B cell (primary cell): ENCODE measurements at regions not wholly inside any gene's neighbourhood (a gene's known extent, or its start where the extent isn't known, plus 50 kb on each side); places are given as distances from the start of the nearest gene placed in this dataset.

Experiments used
- ATAC-seq: fragments of 200-7000 bp; cut with Tn5 transposase; one replicate; pipeline ENCODE4 v1.10.0; 2021; ENCODE audit warnings: low read depth, mild to moderate bottlenecking, moderate number of reproducible peaks, moderate library complexity
- CTCF ChIA-PET: fragments of 350-600 bp; sonication (Branson Sonifier 250); formaldehyde crosslinking; loops from one replicate; lab custom pipeline; 2021; ENCODE audit warnings: antibody characterized with exemption, inconsistent platforms; lab: Charles Lee
- POLR2A ChIA-PET: fragments of 350-600 bp; sonication (Branson Sonifier 250); formaldehyde crosslinking; loops from one replicate; lab custom pipeline; 2021; ENCODE audit warnings: antibody characterized with exemption; lab: Charles Lee
- DNase-seq: peaks from one replicate; pipeline ENCODE4 v3.0.0; 2013
- H2AFZ ChIP-seq: 2 replicates; pipeline ENCODE4 v1.6.1; 2012; ENCODE audit warnings: mild to moderate bottlenecking, low read depth, low read length; ENCODE audit not compliant: insufficient read depth, poor library complexity, severe bottlenecking
- H3K27ac ChIP-seq, 2 donors: 1 replicate in 1 of 2; 2 replicates in 1 of 2; pipeline ENCODE4 v1.5.1; 2012 to 2013; ENCODE audit warnings: low read length in 2 of 2, mild to moderate bottlenecking in 2 of 2, moderate library complexity in 1 of 2
- H3K27me3 ChIP-seq, 4 experiments: fragments of 200-600 bp in 1 of 4; sonication (generic) in 1 of 4; replicated peaks in 1 of 4; 1 replicate in 2 of 4; 2 replicates in 2 of 4; pipeline versions ENCODE4 v1.6.1 to v1.7.0; 2013 to 2016; ENCODE audit warnings: low read length in 3 of 4, mild to moderate bottlenecking in 2 of 4, mixed read lengths in 1 of 4, moderate library complexity in 1 of 4; ENCODE audit not compliant: insufficient read depth in 4 of 4, control insufficient read depth in 3 of 4; ENCODE audit errors: control extremely low read depth in 1 of 4
- H3K36me3 ChIP-seq, 2 experiments: replicated peaks in 1 of 2; 1 replicate in 1 of 2; 2 replicates in 1 of 2; pipeline versions ENCODE4 v1.6.1 to v1.7.1; 2013; ENCODE audit warnings: low read length in 1 of 2; ENCODE audit not compliant: insufficient read depth in 2 of 2, control insufficient read depth in 1 of 2; ENCODE audit errors: control extremely low read depth in 1 of 2, extremely low read depth in 1 of 2
- H3K4me1 ChIP-seq, 2 donors: fragments of 200-600 bp in 1 of 2; sonication (generic) in 1 of 2; 1 replicate in 1 of 2; 2 replicates in 1 of 2; pipeline versions ENCODE4 v1.5.1 to v1.6.1; 2013 to 2017; ENCODE audit warnings: low read length in 2 of 2; ENCODE audit not compliant: control insufficient read depth in 2 of 2, insufficient read depth in 2 of 2
- H3K4me2 ChIP-seq: replicated peaks from 2 replicates; pipeline ENCODE3; 2012; ENCODE audit warnings: mild to moderate bottlenecking, low read depth, low read length; ENCODE audit not compliant: poor library complexity, severe bottlenecking
- H3K4me3 ChIP-seq, 5 experiments: fragments of 200-600 bp in 1 of 5; sonication (generic) in 1 of 5; 1 replicate in 3 of 5; 2 replicates in 2 of 5; pipeline versions ENCODE4 v1.5.1 to v1.7.0; 2011 to 2016; ENCODE audit warnings: low read length in 4 of 5, mild to moderate bottlenecking in 4 of 5, low read depth in 2 of 5, control low read depth in 1 of 5, moderate library complexity in 1 of 5; ENCODE audit not compliant: insufficient read depth in 1 of 5; ENCODE audit errors: control extremely low read depth in 1 of 5, extremely low read depth in 1 of 5
- H3K79me2 ChIP-seq: fragments of 200-600 bp; sonication (generic); one replicate; pipeline ENCODE4 v1.6.0; 2016; ENCODE audit warnings: low read length; ENCODE audit not compliant: control insufficient read depth, insufficient read depth
- H3K9ac ChIP-seq: fragments of 200-600 bp; sonication (generic); 2 replicates; pipeline ENCODE4 v1.6.1; 2017; ENCODE audit warnings: mild to moderate bottlenecking, low read length, moderate library complexity
- H3K9me3 ChIP-seq, 3 donors: one replicate each; pipeline versions ENCODE4 v1.6.1 to v1.7.1; 2013; ENCODE audit warnings: low read length in 2 of 3; ENCODE audit not compliant: control insufficient read depth in 2 of 3, insufficient read depth in 1 of 3; ENCODE audit errors: control extremely low read depth in 1 of 3
- H4K20me1 ChIP-seq: 2 replicates; pipeline ENCODE4 v1.6.0; 2012; ENCODE audit warnings: mild to moderate bottlenecking, low read length; ENCODE audit not compliant: insufficient read depth, control insufficient read depth, poor library complexity, severe bottlenecking
- H3K27ac Mint-ChIP-seq: one replicate; pipeline ENCODE4 v1.8.0; 2021; ENCODE audit warnings: mixed read lengths
- H3K27me3 Mint-ChIP-seq: one replicate; pipeline ENCODE4 v1.8.0; 2021; ENCODE audit warnings: mixed read lengths
- H3K4me1 Mint-ChIP-seq: one replicate; pipeline ENCODE4 v1.8.0; 2021; ENCODE audit warnings: mixed read lengths
- H3K4me3 Mint-ChIP-seq: one replicate; pipeline ENCODE4 v1.8.0; 2021; ENCODE audit warnings: mixed read lengths
- H3K9me3 Mint-ChIP-seq: one replicate; pipeline ENCODE4 v1.8.0; 2022; ENCODE audit warnings: mixed read lengths; ENCODE audit not compliant: insufficient read depth
- CTCF ChIP-seq: fragments of 200-600 bp; IDR thresholded peaks from one replicate; pipeline ENCODE4 v1.8.0; 2022; ENCODE audit warnings: antibody characterized with exemption, mild to moderate bottlenecking
- EZH2 ChIP-seq: IDR thresholded peaks from 2 replicates; pipeline ENCODE4 v1.6.1; 2012; ENCODE audit warnings: borderline replicate concordance, low read depth, mild to moderate bottlenecking, moderate library complexity, low read length; ENCODE audit not compliant: insufficient read depth, poor library complexity, severe bottlenecking
- WGBS: methylation state at CpG from one replicate; pipeline ENCODE4 v1.1.5; 2013; ENCODE audit warnings: missing lambda C conversion rate; ENCODE audit not compliant: insufficient coverage; 5-methylcytosine and 5-hydroxymethylcytosine counted together
- intact Hi-C: fragments of 100-400 bp; cut with micrococcal nuclease; formaldehyde crosslinking; loops from one replicate; pipeline ENCODE4 v1.10.0; 2022

- DNase-seq (no peak), ATAC-seq (no peak)
- WGBS: 97% methylated on average over 36 of the region's 38 CpGs
- Histone ChIP-seq H3K4me1 (no peaks in the 10 kb centered on the region), H3K27me3 (no peaks in the 10 kb centered on the region), H3K4me3 (no peak overlapping the region), H3K9ac (no peak overlapping the region), H3K79me2 (peaks cover 37% of the 10 kb centered on the region), H3K36me3 (peaks cover 0 to 38% of the 10 kb centered on the region in 2 experiments), H4K20me1 (peaks cover 40% of the 10 kb centered on the region), H3K4me2 (no peak overlapping the region), H3K27ac (no peak overlapping the region), H2AFZ (no peak overlapping the region), H3K9me3 (no peaks in the 10 kb centered on the region)
- Mint-ChIP-seq H3K27ac (no peak overlapping the region), H3K9me3 (no peaks in the 10 kb centered on the region), H3K4me3 (no peak overlapping the region), H3K4me1 (no peaks in the 10 kb centered on the region), H3K27me3 (no peaks in the 10 kb centered on the region)
- TF ChIP-seq EZH2: no peak
- no peak for TF ChIP-seq CTCF
- ChIA-PET CTCF (no interaction called here), POLR2A (no interaction called here)
- intact Hi-C loops: no loop called here
Observed at GRCh38 chr12:124369055-124369826, 74.3 kb downstream of the RFLNA start.

- no peak for TF ChIP-seq EZH2
- TF ChIP-seq CTCF: no peak
- Histone ChIP-seq H3K4me1 (no peaks in the 10 kb centered on the region), H3K9me3 (no peaks in the 10 kb centered on the region), H3K4me3 (no peak overlapping the region), H3K36me3 (peaks cover 0 to 35% of the 10 kb centered on the region in 2 experiments), H2AFZ (no peak overlapping the region), H4K20me1 (peaks cover 47% of the 10 kb centered on the region), H3K4me2 (no peak overlapping the region), H3K27ac (no peak overlapping the region), H3K9ac (no peak overlapping the region), H3K27me3 (no peaks in the 10 kb centered on the region), H3K79me2 (peaks cover 37% of the 10 kb centered on the region)
- no peaks in the 10 kb centered on the region for H3K9me3 Mint-ChIP-seq
- ChIA-PET CTCF (no interaction called here), POLR2A (no interaction called here)
- DNase-seq (no peak), ATAC-seq (no peak)
- no peaks in the 10 kb centered on the region for H3K27me3 Mint-ChIP-seq
- H3K27ac Mint-ChIP-seq: peak overlapping the region; percentile 26
- no peak overlapping the region for H3K4me3 Mint-ChIP-seq
- intact Hi-C loops: no loop called here
- H3K4me1 Mint-ChIP-seq: no peaks in the 10 kb centered on the region
- 97% methylated on average over 10 of the region's 10 CpGs for WGBS
Observed at GRCh38 chr12:124368421-124369032, 73.6 kb downstream of the RFLNA start.
